Osteoblast (primary cell): ENCODE measurements at regions not wholly inside any gene's neighbourhood (a gene's known extent, or its start where the extent isn't known, plus 50 kb on each side); places are given as distances from the start of the nearest gene placed in this dataset.

Source experiments
- DNase-seq: peaks from one replicate; pipeline ENCODE4 v3.0.0; 2011; ENCODE audit warnings: low spot score, mixed read lengths; ENCODE audit not compliant: insufficient read length; ENCODE audit errors: missing footprints
- H2AFZ ChIP-seq: 2 replicates; pipeline ENCODE4 v1.6.0; 2011; ENCODE audit warnings: mild to moderate bottlenecking, low read length
- H3K27ac ChIP-seq: 2 replicates; pipeline ENCODE4 v1.5.1; 2011; ENCODE audit warnings: mild to moderate bottlenecking, low read depth, low read length, moderate library complexity
- H3K27me3 ChIP-seq: 2 replicates; pipeline ENCODE4 v1.6.0; 2012; ENCODE audit warnings: mild to moderate bottlenecking, control low read depth, inconsistent platforms, low read length, moderate library complexity; ENCODE audit not compliant: insufficient read depth
- H3K36me3 ChIP-seq: 2 replicates; pipeline ENCODE4 v1.5.1; 2011; ENCODE audit warnings: mild to moderate bottlenecking, low read length, control low read depth, moderate library complexity; ENCODE audit not compliant: insufficient read depth
- H3K4me1 ChIP-seq: 2 replicates; pipeline ENCODE4 v1.5.1; 2011; ENCODE audit warnings: mild to moderate bottlenecking, low read length, control low read depth, moderate library complexity; ENCODE audit not compliant: insufficient read depth
- H3K4me2 ChIP-seq: 2 replicates; pipeline ENCODE4 v1.6.0; 2011; ENCODE audit warnings: mild to moderate bottlenecking, low read length; ENCODE audit not compliant: insufficient read depth
- H3K4me3 ChIP-seq: fragments of 200-600 bp; sonication (generic); 3 replicates; pipeline ENCODE4 v1.5.1; 2012; ENCODE audit warnings: mild to moderate bottlenecking, low read length, inconsistent platforms; ENCODE audit not compliant: insufficient read depth
- H3K79me2 ChIP-seq: 2 replicates; pipeline ENCODE4 v1.6.0; 2012; ENCODE audit warnings: mild to moderate bottlenecking, low read length, control low read depth, inconsistent platforms; ENCODE audit not compliant: insufficient read depth
- H3K9me3 ChIP-seq: 2 replicates; pipeline ENCODE4 v1.5.1; 2011; ENCODE audit warnings: low read depth, low read length, control low read depth
- H4K20me1 ChIP-seq: 2 replicates; pipeline ENCODE4 v1.6.0; 2012; ENCODE audit warnings: mild to moderate bottlenecking, low read length, control low read depth; ENCODE audit not compliant: insufficient read depth
- CTCF ChIP-seq: IDR thresholded peaks from 2 replicates; pipeline ENCODE4 v1.5.1; 2011; ENCODE audit warnings: mild to moderate bottlenecking, low read depth, low read length, moderate library complexity; ENCODE audit errors: extremely low read depth

- H3K27ac ChIP-seq: no peak overlapping the region
- H3K79me2 ChIP-seq: no peaks in the 10 kb centered on the region
- H3K9me3 ChIP-seq: no peaks in the 10 kb centered on the region
- H2AFZ ChIP-seq: no peak overlapping the region
- no peaks in the 10 kb centered on the region for H3K27me3 ChIP-seq
- H3K4me3 ChIP-seq: no peak overlapping the region
- H3K4me2 ChIP-seq: no peak overlapping the region
- DNase-seq: no peak
- H3K4me1 ChIP-seq: no peaks in the 10 kb centered on the region
- H4K20me1 ChIP-seq: no peaks in the 10 kb centered on the region
- no peak for TF ChIP-seq CTCF
- no peaks in the 10 kb centered on the region for H3K36me3 ChIP-seq
These were observed 311.7 kb upstream of the SEMA6D start for GRCh38 chr15:47405365-47406162.

DNA sequence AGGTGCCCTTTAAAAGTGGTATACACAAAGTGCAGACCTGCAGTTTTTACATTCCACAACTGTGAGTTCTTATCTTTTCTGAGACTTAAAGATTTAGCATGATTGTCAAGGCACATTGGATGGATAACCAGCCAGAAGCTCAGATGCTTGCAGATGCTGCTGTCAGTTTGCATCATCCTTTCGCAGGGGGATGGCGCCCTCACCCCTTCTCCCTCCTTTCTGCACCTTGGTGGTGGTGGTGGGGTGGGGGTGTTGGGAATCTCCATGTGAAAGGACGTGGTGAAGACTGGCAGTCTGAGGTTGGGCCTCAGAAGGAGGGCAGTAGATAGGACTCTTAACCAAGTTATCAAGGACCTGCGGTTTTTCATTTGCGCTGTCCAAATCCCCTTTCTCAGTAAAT, 309.6 kb upstream of the SEMA6D start:
- DNase-seq: no peak

GRCh38 chr15:47409038-47409437, 308.3 kb upstream of the SEMA6D start:
- Histone ChIP-seq H3K27me3 (no peaks in the 10 kb centered on the region), H3K27ac (no peak overlapping the region), H3K36me3 (no peaks in the 10 kb centered on the region), H3K79me2 (no peaks in the 10 kb centered on the region), H3K4me3 (no peak overlapping the region), H3K9me3 (no peaks in the 10 kb centered on the region), H4K20me1 (no peaks in the 10 kb centered on the region), H2AFZ (no peak overlapping the region), H3K4me2 (no peak overlapping the region), H3K4me1 (no peaks in the 10 kb centered on the region)
- TF ChIP-seq CTCF: no peak
- DNase-seq: no peak

More for the DNA sequence above, 309.6 kb upstream of the SEMA6D start:
- TF ChIP-seq CTCF: no peak
- Histone ChIP-seq H3K36me3 (no peaks in the 10 kb centered on the region), H4K20me1 (no peaks in the 10 kb centered on the region), H3K4me3 (no peak overlapping the region), H3K9me3 (no peaks in the 10 kb centered on the region), H3K27ac (no peak overlapping the region), H3K4me2 (no peak overlapping the region), H2AFZ (no peak overlapping the region), H3K4me1 (no peaks in the 10 kb centered on the region), H3K27me3 (no peaks in the 10 kb centered on the region), H3K79me2 (no peaks in the 10 kb centered on the region)

- Histone ChIP-seq H3K4me1 (no peaks in the 10 kb centered on the region), H3K27ac (no peak overlapping the region)
- no peak for DNase-seq
These were observed 307.7 kb upstream of the SEMA6D start for GRCh38 chr15:47409600-47409999.

More at GRCh38 chr15:47409600-47409999, 307.7 kb upstream of the SEMA6D start:
- H3K27me3 ChIP-seq: no peaks in the 10 kb centered on the region
- H4K20me1 ChIP-seq: no peaks in the 10 kb centered on the region
- H3K9me3 ChIP-seq: no peaks in the 10 kb centered on the region
- H3K4me3 ChIP-seq: no peak overlapping the region
- H3K4me2 ChIP-seq: no peak overlapping the region
- TF ChIP-seq CTCF: no peak
- H3K79me2 ChIP-seq: no peaks in the 10 kb centered on the region
- H2AFZ ChIP-seq: no peak overlapping the region
- no peaks in the 10 kb centered on the region for H3K36me3 ChIP-seq
